HG03439 (cell line): ENCODE measurements at regions not wholly inside any gene's neighbourhood (a gene's known extent, or its start where the extent isn't known, plus 50 kb on each side); places are given as distances from the start of the nearest gene placed in this dataset.

ENCODE experiments used
- ATAC-seq: cut with Tn5 transposase; IDR thresholded peaks from one replicate; pipeline ENCODE4 v1.9.1; 2021; ENCODE audit warnings: mild to moderate bottlenecking, moderate library complexity; ENCODE audit not compliant: unreplicated experiment

GRCh38 chr5:5969942-5970483 is 408.3 kb downstream of the MED10 start:
- no peak for ATAC-seq

DNA sequence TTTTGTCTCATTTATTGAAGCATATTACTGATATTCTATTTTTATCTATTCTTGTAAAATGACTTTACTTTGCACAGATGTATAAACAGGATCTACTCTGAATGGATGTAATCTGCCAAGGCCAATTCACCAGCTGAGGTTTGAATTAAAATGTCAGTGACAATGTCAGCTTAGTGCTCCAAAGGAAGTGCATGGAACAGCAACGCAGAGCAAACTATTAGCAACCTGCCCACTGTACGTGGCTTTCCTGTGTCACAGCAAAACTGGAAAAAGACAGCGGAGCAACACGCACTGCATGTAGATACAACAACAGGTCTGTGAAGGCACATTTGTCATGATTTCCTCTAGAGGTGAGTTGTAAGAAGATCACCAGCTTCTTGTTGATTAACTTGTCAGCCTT is 409.4 kb downstream of the MED10 start:
- no peak for ATAC-seq

- ATAC-seq = no peak
Measured at GRCh38 chr5:5967944-5968343, 410.4 kb downstream of the MED10 start.

DNA sequence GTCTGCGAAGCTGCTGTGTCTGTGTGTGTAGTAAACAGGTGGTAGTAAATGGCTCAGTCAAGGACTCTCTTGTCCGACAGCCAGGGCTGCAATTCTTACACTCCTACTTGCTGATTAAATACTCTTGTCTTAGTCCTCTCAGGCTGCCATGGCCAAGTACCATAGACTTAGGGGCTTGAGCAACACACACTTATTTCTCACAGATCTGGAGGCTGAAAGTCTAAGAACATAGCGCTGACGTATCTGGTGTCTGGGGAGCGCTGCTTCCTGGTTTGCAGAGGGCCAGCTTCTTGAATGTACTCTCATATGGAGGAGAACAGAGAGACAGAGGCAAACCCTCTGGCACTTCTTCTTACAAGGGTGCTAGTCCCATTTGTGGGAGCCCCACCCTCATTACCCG is 411.0 kb downstream of the MED10 start:
- ATAC-seq = no peak

GRCh38 chr5:5965132-5965531 is 413.2 kb downstream of the MED10 start:
- ATAC-seq = no peak

DNA sequence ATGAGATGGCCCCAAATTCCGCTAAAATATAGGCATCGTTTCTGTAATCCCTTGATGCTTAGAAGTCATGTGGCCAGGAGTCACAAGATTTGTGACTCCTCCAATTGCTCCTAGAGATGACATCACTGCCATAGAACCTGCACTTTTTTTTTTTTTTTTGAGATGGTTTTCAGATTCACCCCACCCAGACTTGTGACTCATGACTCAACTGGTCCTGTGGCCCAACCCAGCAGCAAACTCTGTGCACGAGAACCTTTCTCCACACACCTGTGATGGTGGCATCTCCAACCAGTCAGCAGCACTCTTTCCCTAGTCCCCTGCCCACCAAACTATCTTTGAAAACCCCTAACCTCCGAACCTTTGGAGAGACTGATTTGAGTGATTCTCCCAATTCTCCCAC is 414.0 kb downstream of the MED10 start:
- no peak for ATAC-seq

GRCh38 chr5:5957737-5958136 is 420.6 kb downstream of the MED10 start:
- ATAC-seq = no peak

DNA sequence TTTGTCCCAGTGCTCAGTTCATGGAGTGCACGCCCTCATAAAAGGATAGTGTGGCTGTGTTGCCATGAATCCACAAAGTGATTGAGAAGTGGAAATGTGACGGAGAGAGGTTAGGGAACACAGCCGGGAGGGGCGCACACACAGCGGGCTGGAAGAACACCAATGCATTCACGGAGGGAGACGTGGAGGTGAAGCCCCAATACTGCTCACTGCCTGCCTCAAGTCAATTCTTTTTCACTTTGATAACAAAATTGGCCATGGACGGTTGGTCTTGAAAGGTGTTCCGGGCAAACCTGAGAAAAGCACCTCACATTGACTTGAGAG is 424.1 kb downstream of the MED10 start:
- ATAC-seq = no peak

- ATAC-seq = no peak
Measured at GRCh38 chr5:5953584-5954274, 424.6 kb downstream of the MED10 start.

DNA sequence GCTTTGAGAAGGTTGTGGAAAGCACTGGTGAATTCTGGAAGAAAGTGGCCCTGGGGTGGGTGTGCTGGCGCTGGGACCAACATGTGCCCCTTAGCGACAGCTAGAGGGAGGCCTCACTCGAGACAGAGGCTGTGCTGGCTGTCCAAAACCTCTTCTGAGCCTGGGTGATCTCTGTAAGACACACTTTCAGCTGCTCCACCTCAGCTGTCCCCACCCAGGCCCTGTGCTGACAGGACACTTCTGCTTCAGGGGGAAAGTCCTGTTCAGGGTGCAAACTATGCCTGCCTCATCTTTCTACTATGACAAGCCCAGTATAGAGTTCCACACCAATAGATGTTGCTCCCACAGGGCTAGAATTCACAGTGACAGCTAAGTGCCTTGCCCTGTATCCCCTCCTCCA is 426.4 kb downstream of the MED10 start:
- no peak for ATAC-seq

DNA sequence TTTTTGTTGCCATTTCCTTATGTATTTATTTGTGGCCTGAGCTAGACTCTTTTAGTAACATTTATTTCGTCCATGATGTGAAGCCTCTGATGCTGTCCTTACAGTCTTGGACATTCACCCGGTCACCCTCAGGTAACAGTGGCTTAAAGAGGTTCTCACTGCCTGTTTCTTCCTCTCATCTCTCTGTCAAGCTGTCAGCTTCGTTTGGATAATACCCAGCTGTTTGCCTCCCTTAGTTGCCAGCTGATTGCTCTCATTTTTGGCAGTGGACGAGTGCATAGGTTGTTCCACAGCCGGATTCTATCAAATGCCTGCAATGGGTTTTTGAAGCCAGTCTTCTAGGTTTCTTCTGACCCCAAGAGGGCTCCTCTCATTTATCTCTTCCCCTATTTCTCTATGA is 427.7 kb downstream of the MED10 start:
- no peak for ATAC-seq

- no peak for ATAC-seq
Measured at GRCh38 chr5:5941486-5941885, 436.9 kb downstream of the MED10 start.

DNA sequence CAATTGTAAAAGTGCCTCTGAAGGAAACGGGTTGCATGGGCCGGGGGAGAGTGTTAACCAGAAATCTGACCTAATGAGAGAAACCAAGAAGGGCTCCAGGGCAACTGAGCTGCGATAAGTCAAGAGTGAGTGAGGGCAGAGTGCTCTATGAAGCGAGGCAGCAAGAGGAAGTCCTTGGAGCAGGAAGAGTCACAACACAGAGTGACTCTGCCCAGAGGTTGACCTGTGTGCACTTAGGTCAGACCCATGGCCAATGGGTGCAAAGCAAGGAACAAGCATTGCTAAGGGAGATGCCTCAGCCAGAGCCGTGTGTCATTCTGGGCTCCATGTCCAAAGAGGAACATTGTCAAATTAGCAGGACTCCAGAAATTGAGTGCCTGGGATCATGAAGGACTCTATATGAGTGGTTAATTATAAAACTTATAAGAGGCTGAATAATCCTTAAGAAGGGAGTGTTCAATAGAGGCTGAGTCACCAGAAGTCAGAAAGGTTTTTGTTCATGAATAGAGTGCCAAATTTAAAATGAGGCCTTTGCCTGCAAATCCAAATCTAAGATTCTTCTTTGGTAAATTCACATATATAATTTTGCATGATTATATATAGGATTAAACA is 438.5 kb downstream of the MED10 start:
- no peak for ATAC-seq

- no peak for ATAC-seq
Measured at GRCh38 chr5:5933651-5934050, 444.7 kb downstream of the MED10 start.

- ATAC-seq = no peak
Measured at GRCh38 chr5:5932824-5933223, 445.5 kb downstream of the MED10 start.

- no peak for ATAC-seq
Measured at GRCh38 chr5:5930561-5930960, 447.8 kb downstream of the MED10 start.

DNA sequence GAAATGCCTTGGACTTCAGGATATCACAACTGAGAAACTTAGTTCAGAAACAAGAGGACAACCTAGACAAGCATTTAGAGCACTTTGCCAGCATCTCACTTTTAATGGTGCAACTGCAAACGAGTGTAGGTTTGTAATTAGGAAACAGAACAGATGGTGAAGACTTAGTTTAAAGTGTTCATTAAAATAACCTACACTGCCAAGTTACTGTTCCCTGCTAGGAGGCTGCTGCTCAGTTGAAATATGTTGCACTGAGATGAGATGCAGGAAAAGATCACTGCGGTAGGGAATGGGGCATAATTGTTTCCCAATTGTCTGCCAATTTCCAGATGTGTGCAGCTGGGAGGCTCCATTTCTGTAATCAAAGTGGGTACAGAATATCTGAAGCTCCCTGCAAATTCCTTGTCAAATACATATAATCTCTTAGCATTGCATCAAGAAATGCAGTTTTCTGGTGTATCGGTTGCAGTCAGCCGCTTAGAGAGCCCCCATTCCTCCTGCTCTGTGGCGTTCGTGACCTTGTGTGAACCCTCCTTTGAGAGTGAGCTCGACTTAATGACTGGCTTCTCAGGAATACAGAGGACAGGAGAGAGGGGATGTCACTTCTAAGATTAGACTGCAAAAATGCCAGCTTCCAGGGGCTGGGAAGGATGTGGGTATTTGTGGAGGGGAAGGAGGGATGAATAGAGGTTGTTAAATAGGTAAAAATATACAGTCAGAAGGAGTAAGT is 448.9 kb downstream of the MED10 start:
- ATAC-seq = no peak

- no peak for ATAC-seq
Measured at GRCh38 chr5:5925191-5925590, 453.2 kb downstream of the MED10 start.

DNA sequence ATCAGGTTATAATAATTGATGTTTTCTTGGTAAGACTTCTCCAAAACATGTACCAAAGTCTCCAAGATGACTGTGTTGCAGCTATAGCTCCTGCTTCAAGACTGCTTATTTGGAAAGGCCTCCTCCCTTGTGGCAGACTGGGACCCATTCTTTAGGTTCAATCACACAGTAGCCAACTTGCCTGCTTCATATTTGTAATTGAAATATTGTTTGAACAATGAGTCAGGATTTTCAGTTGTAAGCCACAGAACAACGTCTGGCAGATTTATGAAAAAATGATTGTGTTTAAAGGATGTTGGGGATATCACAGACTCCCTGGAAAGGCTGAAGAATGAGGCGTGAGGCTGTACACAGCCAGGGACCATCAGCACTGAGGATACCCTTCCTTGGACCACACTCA is 458.9 kb downstream of the MED10 start:
- ATAC-seq = no peak

DNA sequence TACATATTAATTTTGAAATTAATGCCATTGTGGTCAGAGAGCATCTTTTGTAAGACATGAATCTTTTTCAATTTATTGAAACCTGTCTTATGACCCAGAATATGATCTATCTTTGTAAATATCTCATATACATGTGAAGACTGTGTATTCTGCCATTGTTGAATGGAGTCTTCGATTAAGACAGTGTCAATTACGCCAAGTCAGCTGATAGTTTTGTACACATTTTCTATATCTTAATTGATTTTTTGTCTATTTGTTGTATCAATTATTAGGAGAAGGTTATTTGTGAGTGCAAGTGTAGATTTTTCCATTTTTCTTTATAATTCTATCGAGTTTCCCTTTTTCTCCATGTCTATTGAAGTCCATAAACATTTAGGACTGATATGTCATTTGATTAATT is 471.6 kb downstream of the MED10 start:
- no peak for ATAC-seq

DNA sequence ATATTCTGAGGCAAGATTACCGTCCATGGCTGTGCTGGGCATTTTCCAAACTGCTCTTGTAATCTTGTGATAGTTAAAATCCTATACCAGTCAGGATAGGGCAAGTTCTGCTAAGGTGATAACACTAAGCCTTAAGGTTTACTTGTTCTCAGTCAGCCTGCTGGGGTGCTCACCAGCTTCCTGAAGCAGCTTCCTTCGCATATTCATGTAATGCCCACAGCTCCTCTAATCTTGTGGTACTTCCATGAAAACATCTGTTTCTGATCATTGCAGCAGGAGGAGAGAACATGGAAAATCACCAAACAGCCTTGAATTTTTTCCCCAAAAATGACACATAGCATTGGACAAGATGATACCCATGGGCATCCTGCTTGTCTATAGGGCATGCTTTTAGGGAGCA is 473.2 kb downstream of the MED10 start:
- ATAC-seq = no peak

DNA sequence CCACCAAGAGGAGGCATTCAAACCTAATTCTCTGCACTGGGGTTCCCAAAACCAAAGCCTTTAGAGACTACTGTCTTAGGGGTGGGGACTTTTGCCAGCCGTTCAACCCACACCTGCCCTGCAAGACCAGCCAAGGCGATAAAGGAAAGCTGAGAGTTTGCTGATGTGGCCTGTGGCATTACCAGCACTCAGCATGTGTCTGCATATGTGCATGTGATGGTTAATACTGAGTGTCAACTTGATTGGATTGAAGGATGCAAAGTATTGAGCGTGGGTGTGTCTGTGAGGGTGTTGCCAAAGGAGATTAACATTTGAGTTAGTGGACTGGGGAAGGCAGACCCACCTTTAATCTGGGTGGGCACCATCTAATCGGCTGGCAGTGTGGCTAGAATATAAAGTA is 474.2 kb downstream of the MED10 start:
- ATAC-seq = no peak
